HL-60 (cell line): ENCODE measurements at regions not wholly inside any gene's neighbourhood (a gene's known extent, or its start where the extent isn't known, plus 50 kb on each side); places are given as distances from the start of the nearest gene placed in this dataset.

ENCODE experiments used
- DNase-seq, 2 experiments: peaks; one replicate each; pipeline ENCODE4 v3.0.0-alpha.2; 2010 to 2020; ENCODE audit warnings: low read depth in 1 of 2, low spot score in 1 of 2
- H3K27ac ChIP-seq: fragments of 250-450 bp; sonication (Bioruptor Pico); replicated peaks from 2 replicates; pipeline ENCODE4 v1.5.1; 2020; ENCODE audit warnings: mild to moderate bottlenecking, moderate library complexity
- H3K27me3 ChIP-seq: fragments of 250-450 bp; sonication (Bioruptor Pico); 2 replicates; pipeline ENCODE4 v1.5.1; 2021; ENCODE audit warnings: mild to moderate bottlenecking, moderate library complexity; ENCODE audit not compliant: insufficient read depth, poor library complexity, severe bottlenecking
- H3K4me3 ChIP-seq: replicated peaks from 2 replicates; pipeline ENCODE4 v1.5.1; 2011; ENCODE audit warnings: mild to moderate bottlenecking, control low read depth, low read length; ENCODE audit not compliant: insufficient read depth
- CTCF ChIP-seq: IDR thresholded peaks from one replicate; pipeline ENCODE4 v1.5.1; 2011; ENCODE audit warnings: low read length, control low read depth, inconsistent platforms; ENCODE audit not compliant: insufficient read depth
- GABPA ChIP-seq: IDR thresholded peaks from 2 replicates; pipeline ENCODE4 v1.6.1; 2012; ENCODE audit warnings: low read depth
- POLR2AphosphoS5 ChIP-seq: IDR thresholded peaks from 2 replicates; pipeline ENCODE4 v1.6.1; 2012; ENCODE audit warnings: low read depth
- REST ChIP-seq: IDR thresholded peaks from 2 replicates; pipeline ENCODE4 v1.6.1; 2012; ENCODE audit warnings: low read depth; ENCODE audit not compliant: insufficient replicate concordance
- SPI1 ChIP-seq: IDR thresholded peaks from 2 replicates; pipeline ENCODE4 v1.6.1; 2012; ENCODE audit warnings: low read depth, mild to moderate bottlenecking, borderline replicate concordance

GRCh38 chr1:82875170-82875569 lies 1074.4 kb downstream of the ADGRL2 start:
- H3K4me3 ChIP-seq = no peak overlapping the region
- no peaks in the 10 kb centered on the region for H3K27me3 ChIP-seq
- DNase-seq = no peak
- H3K27ac ChIP-seq = no peak overlapping the region
- TF ChIP-seq CTCF (no peak), GABPA (no peak), SPI1 (no peak), REST (no peak), POLR2AphosphoS5 (no peak)

GRCh38 chr1:82874041-82874440 lies 1073.3 kb downstream of the ADGRL2 start:
- no peak overlapping the region for H3K4me3 ChIP-seq
- no peaks in the 10 kb centered on the region for H3K27me3 ChIP-seq
- no peak overlapping the region for H3K27ac ChIP-seq
- DNase-seq = no peak
- TF ChIP-seq CTCF = no peak
- TF ChIP-seq SPI1 = no peak
- TF ChIP-seq POLR2AphosphoS5 = no peak
- TF ChIP-seq GABPA = no peak
- TF ChIP-seq REST = no peak

GRCh38 chr1:82870332-82870731 lies 1069.6 kb downstream of the ADGRL2 start:
- TF ChIP-seq GABPA (no peak), CTCF (no peak), REST (no peak), POLR2AphosphoS5 (no peak), SPI1 (no peak)
- no peak overlapping the region for H3K27ac ChIP-seq
- DNase-seq = no peak
- no peak overlapping the region for H3K4me3 ChIP-seq
- H3K27me3 ChIP-seq = no peaks in the 10 kb centered on the region
